HL-60 (cell line): ENCODE measurements at regions not wholly inside any gene's neighbourhood (a gene's known extent, or its start where the extent isn't known, plus 50 kb on each side); places are given as distances from the start of the nearest gene placed in this dataset.

Experiments
- POLR2AphosphoS5 ChIP-seq: IDR thresholded peaks from 2 replicates; pipeline ENCODE4 v1.6.1; 2012; ENCODE audit warnings: low read depth
- TF ChIP-seq, protein P1 (sequence below): IDR thresholded peaks from one replicate; pipeline ENCODE4 v1.5.1; 2011; ENCODE audit warnings: low read length, control low read depth, inconsistent platforms; ENCODE audit not compliant: insufficient read depth

GRCh38 chr4:177171588-177171987 is 138.1 kb upstream of the NEIL3 start:
- TF ChIP-seq, protein P1, sequence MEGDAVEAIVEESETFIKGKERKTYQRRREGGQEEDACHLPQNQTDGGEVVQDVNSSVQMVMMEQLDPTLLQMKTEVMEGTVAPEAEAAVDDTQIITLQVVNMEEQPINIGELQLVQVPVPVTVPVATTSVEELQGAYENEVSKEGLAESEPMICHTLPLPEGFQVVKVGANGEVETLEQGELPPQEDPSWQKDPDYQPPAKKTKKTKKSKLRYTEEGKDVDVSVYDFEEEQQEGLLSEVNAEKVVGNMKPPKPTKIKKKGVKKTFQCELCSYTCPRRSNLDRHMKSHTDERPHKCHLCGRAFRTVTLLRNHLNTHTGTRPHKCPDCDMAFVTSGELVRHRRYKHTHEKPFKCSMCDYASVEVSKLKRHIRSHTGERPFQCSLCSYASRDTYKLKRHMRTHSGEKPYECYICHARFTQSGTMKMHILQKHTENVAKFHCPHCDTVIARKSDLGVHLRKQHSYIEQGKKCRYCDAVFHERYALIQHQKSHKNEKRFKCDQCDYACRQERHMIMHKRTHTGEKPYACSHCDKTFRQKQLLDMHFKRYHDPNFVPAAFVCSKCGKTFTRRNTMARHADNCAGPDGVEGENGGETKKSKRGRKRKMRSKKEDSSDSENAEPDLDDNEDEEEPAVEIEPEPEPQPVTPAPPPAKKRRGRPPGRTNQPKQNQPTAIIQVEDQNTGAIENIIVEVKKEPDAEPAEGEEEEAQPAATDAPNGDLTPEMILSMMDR = no peak
- no peak for TF ChIP-seq POLR2AphosphoS5
